ENCODE measurements at regions not wholly inside any gene's neighbourhood (a gene's known extent, or its start where the extent isn't known, plus 50 kb on each side); places are given as distances from the start of the nearest gene placed in this dataset.

DNA sequence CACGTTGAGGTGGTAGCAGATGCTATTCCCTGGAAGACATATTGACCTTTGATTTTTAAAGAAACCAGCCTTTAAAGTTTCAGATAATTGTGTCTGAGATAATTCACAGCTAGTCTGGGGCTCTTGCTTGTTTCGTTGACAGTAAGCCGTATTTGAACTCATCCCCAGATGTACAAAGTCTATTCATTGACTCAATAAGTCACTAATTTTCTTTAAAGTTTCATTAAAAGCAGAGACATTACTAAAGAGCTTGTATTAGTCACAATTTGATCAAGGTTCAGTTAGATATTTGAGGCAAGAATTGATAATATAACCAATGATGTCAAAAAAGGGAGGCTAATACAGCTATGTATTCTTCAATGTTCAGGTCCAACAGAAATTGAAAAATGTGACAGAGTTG, 158.0 kb downstream of the PCSK1 start:
- TF ChIP-seq POLR2AphosphoS5 (IDR thresholded peaks at IDR 0.05; ENCODE audit: low read depth, low read length): no peak
- TF ChIP-seq REST (IDR thresholded peaks at IDR 0.05; ENCODE audit: insufficient read depth in 1 of 2, low read depth in 2 of 2, low read length in 1 of 2): no peak
- TF ChIP-seq, protein P1, sequence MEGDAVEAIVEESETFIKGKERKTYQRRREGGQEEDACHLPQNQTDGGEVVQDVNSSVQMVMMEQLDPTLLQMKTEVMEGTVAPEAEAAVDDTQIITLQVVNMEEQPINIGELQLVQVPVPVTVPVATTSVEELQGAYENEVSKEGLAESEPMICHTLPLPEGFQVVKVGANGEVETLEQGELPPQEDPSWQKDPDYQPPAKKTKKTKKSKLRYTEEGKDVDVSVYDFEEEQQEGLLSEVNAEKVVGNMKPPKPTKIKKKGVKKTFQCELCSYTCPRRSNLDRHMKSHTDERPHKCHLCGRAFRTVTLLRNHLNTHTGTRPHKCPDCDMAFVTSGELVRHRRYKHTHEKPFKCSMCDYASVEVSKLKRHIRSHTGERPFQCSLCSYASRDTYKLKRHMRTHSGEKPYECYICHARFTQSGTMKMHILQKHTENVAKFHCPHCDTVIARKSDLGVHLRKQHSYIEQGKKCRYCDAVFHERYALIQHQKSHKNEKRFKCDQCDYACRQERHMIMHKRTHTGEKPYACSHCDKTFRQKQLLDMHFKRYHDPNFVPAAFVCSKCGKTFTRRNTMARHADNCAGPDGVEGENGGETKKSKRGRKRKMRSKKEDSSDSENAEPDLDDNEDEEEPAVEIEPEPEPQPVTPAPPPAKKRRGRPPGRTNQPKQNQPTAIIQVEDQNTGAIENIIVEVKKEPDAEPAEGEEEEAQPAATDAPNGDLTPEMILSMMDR (IDR thresholded peaks at IDR 0.05): no peak
- TF ChIP-seq TCF7L2 (IDR thresholded peaks at IDR 0.05; ENCODE audit: low read depth, low read length): no peak
